ENCODE measurements at regions not wholly inside any gene's neighbourhood (a gene's known extent, or its start where the extent isn't known, plus 50 kb on each side); places are given as distances from the start of the nearest gene placed in this dataset.

DNA sequence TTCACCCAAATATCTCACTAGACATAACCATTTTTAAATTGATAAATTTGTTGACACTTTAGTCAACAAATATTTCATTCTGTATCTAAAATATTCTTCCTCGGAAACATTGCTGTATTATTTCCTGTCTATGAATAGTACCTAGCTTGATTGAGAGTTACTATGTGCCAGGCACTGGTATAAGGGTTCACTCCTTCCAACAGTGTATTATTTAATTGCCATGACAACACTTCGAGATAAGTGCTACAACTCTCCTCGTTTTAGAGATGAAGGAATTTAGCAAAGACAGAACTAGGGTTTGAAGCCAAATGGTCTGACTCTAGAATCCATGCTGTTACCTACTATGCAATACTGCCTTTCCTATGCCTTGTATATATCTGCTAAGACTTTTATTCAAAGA, 287.2 kb downstream of the YTHDC2 start:
- Mint-ChIP-seq H3K36me3 (ENCODE audit: insufficient read depth in 1 of 3, low read depth in 3 of 3) (0 out of 7 replicates have a peak, but pooled peaks cover 0 to 1% (median 0%) of the 10 kb centered on the region in 3 experiments), H3K4me3 (no peak overlapping the region), H3K27me3 (ENCODE audit: low read depth) (no peaks in the 10 kb centered on the region), H3K27ac (no peak overlapping the region), H3K4me1 (peaks cover 4 to 5% of the 10 kb centered on the region in 2 experiments; a peak in 2 of 4 replicates), H3K9me3 (0 out of 5 replicates have a peak, but pooled peaks cover 0 to 3% of the 10 kb centered on the region in 2 experiments)
- Histone ChIP-seq H2BK120ac (ENCODE audit: low read depth, low read length, poor library complexity, severe bottlenecking) (no peak overlapping the region), H3K18ac (ENCODE audit: insufficient read length, low read depth, low read length) (no peak overlapping the region), H3T11ph (ENCODE audit: low read length) (no peak overlapping the region), H2BK20ac (ENCODE audit: low read depth, low read length, poor library complexity, severe bottlenecking) (no peak overlapping the region), H3K14ac (ENCODE audit: insufficient read depth, low read length) (no peak overlapping the region), H3K79me2 (ENCODE audit: insufficient read depth, low read length) (no peaks in the 10 kb centered on the region), H2AFZ (ENCODE audit: low read length) (no peak overlapping the region), H4K8ac (replicated peaks; ENCODE audit: insufficient read length, low read depth, low read length) (no peak overlapping the region), H3K9me3 (ENCODE audit: control insufficient read depth, low read depth, low read length) (no peaks in the 10 kb centered on the region), H2AK5ac (ENCODE audit: insufficient read length, low read length) (no peak overlapping the region), H3K4ac (ENCODE audit: low read depth, low read length) (no peak overlapping the region), H2BK5ac (ENCODE audit: insufficient read length, low read length) (no peak overlapping the region), H2BK15ac (ENCODE audit: low read depth, low read length) (no peak overlapping the region), H3K4me1 (ENCODE audit: insufficient read depth, low read length) (no peaks in the 10 kb centered on the region), H4K91ac (ENCODE audit: insufficient read length, low read depth, low read length) (no peak overlapping the region), H4K20me1 (ENCODE audit: control insufficient read depth, insufficient read depth, insufficient read length) (no peaks in the 10 kb centered on the region), H3K23me2 (ENCODE audit: insufficient read length, low read depth, low read length, poor library complexity, severe bottlenecking) (no peaks in the 10 kb centered on the region), H3K27ac (ENCODE audit: insufficient read length, low read depth, low read length) (no peak overlapping the region), H3K4me2 (ENCODE audit: insufficient read depth, insufficient read length, low read length) (no peak overlapping the region), H3K27me3 (ENCODE audit: insufficient read depth, low read length) (no peaks in the 10 kb centered on the region), H3K56ac (ENCODE audit: insufficient read length, low read depth, low read length) (no peak overlapping the region), H3K23ac (ENCODE audit: insufficient read length, low read depth, low read length) (no peak overlapping the region), H3K9ac (ENCODE audit: extremely low read depth, insufficient read length, low read length) (no peak overlapping the region), H4K5ac (ENCODE audit: insufficient read length, low read depth, low read length) (no peak overlapping the region), H2BK12ac (ENCODE audit: insufficient read length, low read depth, low read length) (no peak overlapping the region), H3K79me1 (ENCODE audit: insufficient read depth, low read depth, low read length, poor library complexity, severe bottlenecking) (no peaks in the 10 kb centered on the region)
- DNase-seq, result no peak
- no CpG with 5 or more reads among the region's 3 CpGs for WGBS (ENCODE audit: extremely low coverage, insufficient read length, low lambda C conversion rate)
- TF ChIP-seq, protein P1, sequence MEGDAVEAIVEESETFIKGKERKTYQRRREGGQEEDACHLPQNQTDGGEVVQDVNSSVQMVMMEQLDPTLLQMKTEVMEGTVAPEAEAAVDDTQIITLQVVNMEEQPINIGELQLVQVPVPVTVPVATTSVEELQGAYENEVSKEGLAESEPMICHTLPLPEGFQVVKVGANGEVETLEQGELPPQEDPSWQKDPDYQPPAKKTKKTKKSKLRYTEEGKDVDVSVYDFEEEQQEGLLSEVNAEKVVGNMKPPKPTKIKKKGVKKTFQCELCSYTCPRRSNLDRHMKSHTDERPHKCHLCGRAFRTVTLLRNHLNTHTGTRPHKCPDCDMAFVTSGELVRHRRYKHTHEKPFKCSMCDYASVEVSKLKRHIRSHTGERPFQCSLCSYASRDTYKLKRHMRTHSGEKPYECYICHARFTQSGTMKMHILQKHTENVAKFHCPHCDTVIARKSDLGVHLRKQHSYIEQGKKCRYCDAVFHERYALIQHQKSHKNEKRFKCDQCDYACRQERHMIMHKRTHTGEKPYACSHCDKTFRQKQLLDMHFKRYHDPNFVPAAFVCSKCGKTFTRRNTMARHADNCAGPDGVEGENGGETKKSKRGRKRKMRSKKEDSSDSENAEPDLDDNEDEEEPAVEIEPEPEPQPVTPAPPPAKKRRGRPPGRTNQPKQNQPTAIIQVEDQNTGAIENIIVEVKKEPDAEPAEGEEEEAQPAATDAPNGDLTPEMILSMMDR (conservative IDR thresholded peaks at IDR 0.05), result no peak
